Trophoblast cell (in vitro differentiated cells and primary cell): ENCODE measurements at regions not wholly inside any gene's neighbourhood (a gene's known extent, or its start where the extent isn't known, plus 50 kb on each side); places are given as distances from the start of the nearest gene placed in this dataset.

Experiments
- DNase-seq, 2 donors: peaks; one replicate each; pipeline ENCODE4 v3.0.0-alpha.2; 2016
- H2AFZ ChIP-seq: 2 replicates; pipeline ENCODE4 v1.6.1; 2013; ENCODE audit warnings: low read length, moderate library complexity, mild to moderate bottlenecking; ENCODE audit not compliant: insufficient read depth, poor library complexity
- H2AK5ac ChIP-seq: 2 replicates; pipeline ENCODE4 v1.6.1; 2013; ENCODE audit warnings: mild to moderate bottlenecking, low read length
- H2BK120ac ChIP-seq: 2 replicates; pipeline ENCODE4 v1.6.1; 2013; ENCODE audit warnings: low read length, mild to moderate bottlenecking, moderate library complexity; ENCODE audit not compliant: insufficient read depth, poor library complexity
- H2BK12ac ChIP-seq: 2 replicates; pipeline ENCODE4 v1.6.1; 2013; ENCODE audit warnings: mild to moderate bottlenecking, low read length, moderate library complexity
- H2BK5ac ChIP-seq: 2 replicates; pipeline ENCODE4 v1.6.1; 2013; ENCODE audit warnings: low read length, low read depth, moderate library complexity, mild to moderate bottlenecking; ENCODE audit not compliant: poor library complexity
- H3K14ac ChIP-seq: 2 replicates; pipeline ENCODE4 v1.6.1; 2013; ENCODE audit warnings: mild to moderate bottlenecking, low read length
- H3K18ac ChIP-seq: 2 replicates; pipeline ENCODE4 v1.6.1; 2013; ENCODE audit warnings: mild to moderate bottlenecking, low read length
- H3K23ac ChIP-seq: 2 replicates; pipeline ENCODE4 v1.6.1; 2013; ENCODE audit warnings: low read length
- H3K27ac ChIP-seq: 2 replicates; pipeline ENCODE4 v1.5.1; 2013; ENCODE audit warnings: low read depth, mild to moderate bottlenecking, inconsistent platforms, low read length, moderate library complexity
- H3K27me3 ChIP-seq: 2 replicates; pipeline ENCODE4 v1.6.1; 2013; ENCODE audit warnings: inconsistent platforms, mild to moderate bottlenecking, low read length, moderate library complexity; ENCODE audit not compliant: insufficient read depth
- H3K36me3 ChIP-seq, 2 experiments: 1 replicate in 1 of 2; 2 replicates in 1 of 2; pipeline ENCODE4 v1.6.1; 2013; ENCODE audit warnings: low read length in 2 of 2, mild to moderate bottlenecking in 2 of 2, moderate library complexity in 1 of 2; ENCODE audit not compliant: insufficient read depth in 2 of 2, control insufficient read depth in 1 of 2
- H3K4ac ChIP-seq: 2 replicates; pipeline ENCODE4 v1.6.1; 2013; ENCODE audit warnings: low read depth, mild to moderate bottlenecking, low read length, moderate library complexity
- H3K4me1 ChIP-seq, 2 experiments: 1 replicate in 1 of 2; 2 replicates in 1 of 2; pipeline ENCODE4 v1.6.1; 2013; ENCODE audit warnings: low read length in 2 of 2, mild to moderate bottlenecking in 2 of 2, moderate library complexity in 1 of 2; ENCODE audit not compliant: insufficient read depth in 2 of 2, control insufficient read depth in 1 of 2
- H3K4me2 ChIP-seq: 2 replicates; pipeline ENCODE4 v1.6.1; 2013; ENCODE audit warnings: inconsistent platforms, mild to moderate bottlenecking, low read length, moderate library complexity
- H3K4me3 ChIP-seq: 2 replicates; pipeline ENCODE4 v1.5.1; 2013; ENCODE audit warnings: mild to moderate bottlenecking, low read depth, low read length, inconsistent platforms
- H3K79me1 ChIP-seq: one replicate; pipeline ENCODE4 v1.6.1; 2013; ENCODE audit warnings: low read length
- H3K79me2 ChIP-seq: 2 replicates; pipeline ENCODE4 v1.6.1; 2013; ENCODE audit warnings: low read length, mild to moderate bottlenecking; ENCODE audit not compliant: control insufficient read depth, insufficient read depth, poor library complexity
- H3K9ac ChIP-seq: 2 replicates; pipeline ENCODE4 v1.6.1; 2013; ENCODE audit warnings: mild to moderate bottlenecking, low read length
- H3K9me3 ChIP-seq: 2 replicates; pipeline ENCODE4 v1.6.1; 2013; ENCODE audit warnings: low read depth, mild to moderate bottlenecking, control low read depth, inconsistent platforms, low read length; ENCODE audit not compliant: insufficient read depth
- H4K12ac ChIP-seq: 2 replicates; pipeline ENCODE4 v1.6.1; 2013; ENCODE audit warnings: low read depth, mild to moderate bottlenecking, low read length, moderate library complexity
- H4K8ac ChIP-seq: 2 replicates; pipeline ENCODE4 v1.6.1; 2013; ENCODE audit warnings: low read depth, mild to moderate bottlenecking, low read length, moderate library complexity
- H4K91ac ChIP-seq: one replicate; pipeline ENCODE4 v1.6.1; 2013; ENCODE audit warnings: low read depth, mild to moderate bottlenecking, low read length, moderate library complexity
- WGBS: extraction: QIAGEN DNeasy Blood & Tissue Kit; methylation state at CpG from one replicate; pipeline ENCODE4 v1.1.7; 2013; ENCODE audit warnings: missing lambda C conversion rate; ENCODE audit not compliant: insufficient read length, insufficient coverage; ENCODE audit errors: extremely low coverage; 5-methylcytosine and 5-hydroxymethylcytosine counted together

DNA sequence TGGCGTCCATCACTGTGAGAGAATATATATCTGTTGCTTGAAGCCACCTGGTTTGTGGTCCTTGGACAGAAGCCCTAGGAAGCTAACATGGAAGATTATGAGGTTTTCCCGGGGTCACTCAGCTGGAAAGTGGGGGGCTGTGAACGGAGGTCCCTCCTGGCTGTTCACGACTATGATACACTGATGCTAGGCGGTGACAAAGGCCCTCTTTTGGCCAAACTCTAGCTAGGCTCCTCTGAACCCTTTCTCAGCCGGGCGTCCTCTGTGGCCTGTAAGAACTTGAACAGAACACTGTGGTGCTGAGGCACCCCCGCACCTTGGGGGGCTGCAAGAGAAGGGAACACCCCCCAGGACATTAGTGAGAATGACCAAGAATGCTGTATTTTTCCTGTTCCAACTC lies 164.6 kb downstream of the TFCP2L1 start:
- Histone ChIP-seq H2BK5ac (no peak overlapping the region), H3K9ac (no peak overlapping the region), H3K4me2 (no peak overlapping the region), H3K4me1 (no peaks in the 10 kb centered on the region), H3K9me3 (peaks cover 2% of the 10 kb centered on the region), H4K91ac (no peak overlapping the region), H4K8ac (no peak overlapping the region), H3K14ac (no peak overlapping the region), H3K23ac (no peak overlapping the region), H2BK12ac (no peak overlapping the region), H4K12ac (no peak overlapping the region), H3K27me3 (no peaks in the 10 kb centered on the region), H3K4me3 (no peak overlapping the region), H2AFZ (no peak overlapping the region), H3K36me3 (no peaks in the 10 kb centered on the region), H3K79me2 (no peaks in the 10 kb centered on the region), H2BK120ac (no peak overlapping the region), H3K18ac (no peak overlapping the region), H2AK5ac (no peak overlapping the region), H3K79me1 (no peaks in the 10 kb centered on the region), H3K4ac (no peak overlapping the region), H3K27ac (no peak overlapping the region)
- WGBS = no CpG with 5 or more reads among the region's 8 CpGs
- no peak for DNase-seq

DNA sequence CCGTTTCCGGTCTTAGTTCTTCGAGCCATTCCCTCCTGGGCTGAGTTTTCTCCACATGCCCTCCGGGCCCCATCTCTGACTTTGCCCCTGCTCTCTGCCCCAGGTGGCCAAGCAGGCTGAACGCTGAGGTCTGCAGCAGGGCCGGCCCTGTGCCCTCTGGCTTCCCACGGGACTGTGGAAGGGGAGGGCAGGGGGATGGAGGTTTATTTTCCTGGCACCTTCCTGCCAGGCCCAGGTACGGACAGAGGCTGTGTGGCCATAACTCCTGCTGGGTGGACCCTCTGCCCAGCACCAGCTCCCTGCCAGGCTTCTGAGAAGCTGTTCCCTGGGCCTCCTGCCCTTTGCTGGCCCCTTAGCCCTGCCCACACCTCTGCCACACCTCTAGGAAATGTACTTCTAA lies 164.0 kb downstream of the TFCP2L1 start:
- no peak overlapping the region for H4K12ac ChIP-seq
- no peaks in the 10 kb centered on the region for H3K36me3 ChIP-seq
- no peaks in the 10 kb centered on the region for H3K79me2 ChIP-seq
- peaks cover 2% of the 10 kb centered on the region for H3K9me3 ChIP-seq
- no CpG with 5 or more reads among the region's 8 CpGs for WGBS
- DNase-seq = no peak
- H3K23ac ChIP-seq = no peak overlapping the region
- H3K18ac ChIP-seq = no peak overlapping the region
- no peaks in the 10 kb centered on the region for H3K79me1 ChIP-seq
- H2AFZ ChIP-seq = no peak overlapping the region
- H3K9ac ChIP-seq = no peak overlapping the region
- H2BK5ac ChIP-seq = no peak overlapping the region
- H3K4me2 ChIP-seq = no peak overlapping the region
- H3K4ac ChIP-seq = no peak overlapping the region
- H2BK120ac ChIP-seq = no peak overlapping the region
- H3K14ac ChIP-seq = no peak overlapping the region
- H3K4me1 ChIP-seq = no peaks in the 10 kb centered on the region
- no peak overlapping the region for H3K27ac ChIP-seq
- no peak overlapping the region for H4K8ac ChIP-seq
- H2AK5ac ChIP-seq = no peak overlapping the region
- H3K4me3 ChIP-seq = no peak overlapping the region
- H4K91ac ChIP-seq = no peak overlapping the region
- H3K27me3 ChIP-seq = no peaks in the 10 kb centered on the region
- H2BK12ac ChIP-seq = no peak overlapping the region

DNA sequence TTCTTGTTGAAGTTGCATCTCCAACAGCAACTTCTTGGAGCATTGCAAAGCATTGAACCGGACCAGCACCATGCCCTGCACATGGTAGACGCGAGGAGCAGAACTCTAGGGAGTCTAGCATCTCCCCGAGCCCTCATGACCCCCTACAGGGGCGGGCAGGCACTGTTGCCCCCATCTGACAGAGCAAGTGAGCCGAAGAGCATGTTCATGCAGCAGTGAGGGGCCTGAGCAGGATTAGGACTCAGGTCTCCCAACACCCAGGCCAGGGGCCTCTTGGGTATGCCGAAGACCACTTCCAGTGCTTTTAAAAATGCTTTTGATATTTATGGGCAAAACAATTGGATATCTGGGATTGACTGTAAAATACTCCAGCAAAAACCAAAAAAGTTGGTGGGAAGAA lies 163.3 kb downstream of the TFCP2L1 start:
- no peaks in the 10 kb centered on the region for H3K4me1 ChIP-seq
- no peak overlapping the region for H2AK5ac ChIP-seq
- no peak overlapping the region for H4K12ac ChIP-seq
- no peak for DNase-seq
- no peak overlapping the region for H3K14ac ChIP-seq
- H3K4me2 ChIP-seq = no peak overlapping the region
- peaks cover 2% of the 10 kb centered on the region for H3K9me3 ChIP-seq
- no peak overlapping the region for H2BK5ac ChIP-seq
- no peaks in the 10 kb centered on the region for H3K27me3 ChIP-seq
- no peak overlapping the region for H3K4ac ChIP-seq
- no peak overlapping the region for H3K27ac ChIP-seq
- no peak overlapping the region for H3K18ac ChIP-seq
- no peak overlapping the region for H2AFZ ChIP-seq
- no peaks in the 10 kb centered on the region for H3K79me2 ChIP-seq
- H2BK12ac ChIP-seq = no peak overlapping the region
- H3K23ac ChIP-seq = no peak overlapping the region
- H4K91ac ChIP-seq = no peak overlapping the region
- H3K9ac ChIP-seq = no peak overlapping the region
- H3K36me3 ChIP-seq = no peaks in the 10 kb centered on the region
- H3K79me1 ChIP-seq = no peaks in the 10 kb centered on the region
- H2BK120ac ChIP-seq = no peak overlapping the region
- no CpG with 5 or more reads among the region's 7 CpGs for WGBS
- H3K4me3 ChIP-seq = no peak overlapping the region
- H4K8ac ChIP-seq = no peak overlapping the region

DNA sequence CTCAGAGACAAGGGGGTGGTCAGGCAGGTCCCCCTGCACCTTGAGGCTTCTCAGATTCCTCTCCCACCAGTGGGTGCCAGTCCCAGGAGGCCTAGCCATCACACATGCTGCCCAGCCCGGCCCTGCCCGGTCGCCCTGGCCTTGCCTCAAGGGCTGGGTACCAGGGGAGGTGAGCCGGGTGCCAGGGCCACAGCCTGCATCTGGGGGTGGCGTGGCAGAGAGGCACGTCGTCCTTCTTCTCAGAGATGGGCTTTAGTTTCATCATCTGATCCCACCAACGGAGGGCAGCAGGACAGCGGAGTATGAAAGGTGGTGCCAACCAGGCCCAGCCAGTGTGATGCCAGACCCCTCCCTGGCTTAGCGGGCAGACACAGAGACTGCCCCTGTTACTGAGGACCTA lies 161.7 kb downstream of the TFCP2L1 start:
- no peaks in the 10 kb centered on the region for H3K36me3 ChIP-seq
- WGBS = no CpG with 5 or more reads among the region's 10 CpGs

More for the DNA sequence above, 161.7 kb downstream of the TFCP2L1 start:
- no peak for DNase-seq
- H3K27ac ChIP-seq = no peak overlapping the region
- no peaks in the 10 kb centered on the region for H3K79me1 ChIP-seq
- H3K79me2 ChIP-seq = no peaks in the 10 kb centered on the region
- no peaks in the 10 kb centered on the region for H3K27me3 ChIP-seq
- no peak overlapping the region for H2AFZ ChIP-seq
- H3K4me2 ChIP-seq = no peak overlapping the region
- H3K4me3 ChIP-seq = no peak overlapping the region
- no peak overlapping the region for H3K23ac ChIP-seq
- no peak overlapping the region for H4K12ac ChIP-seq
- H2AK5ac ChIP-seq = no peak overlapping the region
- H3K4ac ChIP-seq = no peak overlapping the region
- H2BK5ac ChIP-seq = no peak overlapping the region
- no peak overlapping the region for H4K8ac ChIP-seq
- H2BK12ac ChIP-seq = no peak overlapping the region
- H2BK120ac ChIP-seq = no peak overlapping the region
- H3K14ac ChIP-seq = no peak overlapping the region
- no peaks in the 10 kb centered on the region for H3K4me1 ChIP-seq
- no peak overlapping the region for H3K9ac ChIP-seq
- H3K9me3 ChIP-seq = peaks cover 4% of the 10 kb centered on the region
- H4K91ac ChIP-seq = no peak overlapping the region
- no peak overlapping the region for H3K18ac ChIP-seq
